ENCODE measurements at regions not wholly inside any gene's neighbourhood (a gene's known extent, or its start where the extent isn't known, plus 50 kb on each side); places are given as distances from the start of the nearest gene placed in this dataset.

GRCh38 chr14:37932008-37932407 lies 275.7 kb upstream of the SSTR1 start:
- H3K27ac ChIP-seq, result no peak overlapping the region
- H3K9me3 ChIP-seq, result no peaks in the 10 kb centered on the region
- no peaks in the 10 kb centered on the region for H3K4me1 ChIP-seq (ENCODE audit: control insufficient read depth in 1 of 2, insufficient read depth in 1 of 2, low read depth in 1 of 2, low read length in 1 of 2)
- TF ChIP-seq CTCF (IDR thresholded peaks at IDR 0.05), result no peak
- no peaks in the 10 kb centered on the region for H3K36me3 ChIP-seq
- H3K4me3 ChIP-seq (ENCODE audit: low read depth in 1 of 2, low read length in 1 of 2), result no peak overlapping the region
- H3K27me3 ChIP-seq, result no peaks in the 10 kb centered on the region

GRCh38 chr14:37932481-37932880 lies 275.2 kb upstream of the SSTR1 start:
- Histone ChIP-seq H3K4me1 (ENCODE audit: control insufficient read depth in 1 of 2, insufficient read depth in 1 of 2, low read depth in 1 of 2, low read length in 1 of 2) (no peaks in the 10 kb centered on the region), H3K27me3 (no peaks in the 10 kb centered on the region), H3K36me3 (no peaks in the 10 kb centered on the region), H3K27ac (no peak overlapping the region), H3K9me3 (no peaks in the 10 kb centered on the region), H3K4me3 (ENCODE audit: low read depth in 1 of 2, low read length in 1 of 2) (no peak overlapping the region)
- TF ChIP-seq CTCF (IDR thresholded peaks at IDR 0.05), result no peak

GRCh38 chr14:37936971-37937370 lies 270.7 kb upstream of the SSTR1 start:
- H3K9me3 ChIP-seq, result no peaks in the 10 kb centered on the region
- no peak overlapping the region for H3K4me3 ChIP-seq (ENCODE audit: low read depth in 1 of 2, low read length in 1 of 2)
- H3K36me3 ChIP-seq, result no peaks in the 10 kb centered on the region
- TF ChIP-seq CTCF (IDR thresholded peaks at IDR 0.05), result no peak
- H3K27ac ChIP-seq, result no peak overlapping the region
- no peaks in the 10 kb centered on the region for H3K27me3 ChIP-seq
- no peaks in the 10 kb centered on the region for H3K4me1 ChIP-seq (ENCODE audit: control insufficient read depth in 1 of 2, insufficient read depth in 1 of 2, low read depth in 1 of 2, low read length in 1 of 2)

- Histone ChIP-seq H3K27ac (no peak overlapping the region), H3K27me3 (no peaks in the 10 kb centered on the region), H3K9me3 (no peaks in the 10 kb centered on the region), H3K4me3 (ENCODE audit: low read depth in 1 of 2, low read length in 1 of 2) (no peak overlapping the region), H3K4me1 (ENCODE audit: control insufficient read depth in 1 of 2, insufficient read depth in 1 of 2, low read depth in 1 of 2, low read length in 1 of 2) (no peaks in the 10 kb centered on the region), H3K36me3 (no peaks in the 10 kb centered on the region)
- no peak for TF ChIP-seq CTCF (IDR thresholded peaks at IDR 0.05)
Measured at GRCh38 chr14:37939442-37940028, 268.2 kb upstream of the SSTR1 start.

- Histone ChIP-seq H3K9me3 (no peaks in the 10 kb centered on the region), H3K4me1 (ENCODE audit: control insufficient read depth in 1 of 2, insufficient read depth in 1 of 2, low read depth in 1 of 2, low read length in 1 of 2) (no peaks in the 10 kb centered on the region), H3K36me3 (no peaks in the 10 kb centered on the region), H3K4me3 (ENCODE audit: low read depth in 1 of 2, low read length in 1 of 2) (no peak overlapping the region), H3K27me3 (no peaks in the 10 kb centered on the region), H3K27ac (no peak overlapping the region)
- no peak for TF ChIP-seq CTCF (IDR thresholded peaks at IDR 0.05)
Measured at GRCh38 chr14:37945959-37946358, 261.7 kb upstream of the SSTR1 start.

GRCh38 chr14:37946819-37947218 lies 260.9 kb upstream of the SSTR1 start:
- no peak for TF ChIP-seq CTCF (IDR thresholded peaks at IDR 0.05)
- no peaks in the 10 kb centered on the region for H3K4me1 ChIP-seq (ENCODE audit: control insufficient read depth in 1 of 2, insufficient read depth in 1 of 2, low read depth in 1 of 2, low read length in 1 of 2)
- H3K9me3 ChIP-seq, result no peaks in the 10 kb centered on the region
- H3K4me3 ChIP-seq (ENCODE audit: low read depth in 1 of 2, low read length in 1 of 2), result no peak overlapping the region
- no peak overlapping the region for H3K27ac ChIP-seq
- H3K27me3 ChIP-seq, result no peaks in the 10 kb centered on the region
- no peaks in the 10 kb centered on the region for H3K36me3 ChIP-seq
